ENCODE measurements at regions not wholly inside any gene's neighbourhood (a gene's known extent, or its start where the extent isn't known, plus 50 kb on each side); places are given as distances from the start of the nearest gene placed in this dataset.

DNA sequence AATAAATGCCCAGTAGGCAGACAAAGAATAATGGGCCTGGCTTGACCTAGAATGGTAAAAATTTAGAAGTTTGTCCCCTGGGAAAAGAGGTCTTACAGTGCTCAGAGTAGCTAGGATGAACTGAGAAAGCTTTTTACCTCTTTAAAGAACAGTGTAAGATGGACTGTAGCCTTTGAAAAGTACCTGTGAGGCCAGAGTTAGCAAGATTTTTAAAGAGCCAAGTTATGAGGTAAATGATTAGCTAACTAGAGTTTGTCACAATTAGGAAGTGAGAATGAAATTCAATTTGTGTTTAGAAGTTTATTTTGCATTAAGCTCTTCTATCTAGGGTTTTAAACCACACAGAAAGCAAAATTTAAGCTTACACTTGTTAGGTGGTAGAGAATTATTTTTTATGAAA is 480.9 kb downstream of the ZIC1 start:
- intact Hi-C loops (cut with DNase I): no loop called here
- ATAC-seq (ENCODE audit: poor library complexity) (no peak), DNase-seq (no peak)

DNA sequence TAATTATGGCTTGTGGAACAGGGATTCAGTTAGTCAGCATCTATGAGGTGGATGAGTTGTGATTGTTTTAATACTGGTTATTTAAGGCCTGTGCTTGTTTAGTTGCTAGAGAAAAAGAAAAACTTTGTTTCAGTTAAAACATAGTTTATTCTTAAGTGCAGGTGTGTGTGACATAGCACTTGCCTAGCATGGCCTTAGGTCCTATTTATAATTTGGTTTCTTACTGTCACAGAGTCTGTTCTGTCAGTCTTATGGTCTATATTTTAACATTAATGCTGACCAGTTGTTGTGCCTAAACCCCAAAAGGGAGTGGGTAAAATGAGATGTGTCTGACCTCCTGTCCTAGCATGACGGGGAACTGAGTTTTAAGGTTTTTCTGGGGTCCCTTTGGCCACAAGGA is 486.3 kb downstream of the ZIC1 start:
- intact Hi-C loops (cut with DNase I): no loop called here
- ATAC-seq (ENCODE audit: poor library complexity): no peak
- no peak for DNase-seq

GRCh38 chr3:147900851-147901250 is 491.7 kb downstream of the ZIC1 start:
- no peak for DNase-seq
- ATAC-seq (ENCODE audit: poor library complexity): no peak
- intact Hi-C loops (cut with DNase I): no loop called here

GRCh38 chr3:147903026-147903425 is 493.9 kb downstream of the ZIC1 start:
- ATAC-seq (ENCODE audit: poor library complexity) (no peak), DNase-seq (no peak)
- intact Hi-C loops (cut with DNase I): no loop called here

DNA sequence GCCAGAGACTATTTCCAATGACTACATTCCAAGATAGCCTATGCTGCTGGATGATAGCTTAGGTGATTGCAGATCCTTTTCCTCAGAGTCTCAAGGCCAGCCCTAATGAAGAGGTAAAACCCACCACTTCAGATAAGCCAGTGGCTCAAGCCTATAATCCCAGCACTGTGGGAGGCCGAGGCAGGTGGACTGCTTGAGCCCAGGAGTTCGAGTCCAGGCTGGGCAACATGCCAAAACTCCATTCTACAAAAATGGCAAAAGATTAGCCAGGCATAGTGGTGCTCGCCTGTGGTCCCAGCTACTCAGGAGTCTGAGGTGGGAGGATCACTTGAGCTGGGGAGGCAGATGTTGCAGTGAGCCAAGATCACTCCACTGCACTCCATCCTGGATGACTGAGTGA is 495.3 kb downstream of the ZIC1 start:
- intact Hi-C loops (cut with DNase I): no loop called here
- ATAC-seq (ENCODE audit: poor library complexity): no peak
- no peak for DNase-seq

DNA sequence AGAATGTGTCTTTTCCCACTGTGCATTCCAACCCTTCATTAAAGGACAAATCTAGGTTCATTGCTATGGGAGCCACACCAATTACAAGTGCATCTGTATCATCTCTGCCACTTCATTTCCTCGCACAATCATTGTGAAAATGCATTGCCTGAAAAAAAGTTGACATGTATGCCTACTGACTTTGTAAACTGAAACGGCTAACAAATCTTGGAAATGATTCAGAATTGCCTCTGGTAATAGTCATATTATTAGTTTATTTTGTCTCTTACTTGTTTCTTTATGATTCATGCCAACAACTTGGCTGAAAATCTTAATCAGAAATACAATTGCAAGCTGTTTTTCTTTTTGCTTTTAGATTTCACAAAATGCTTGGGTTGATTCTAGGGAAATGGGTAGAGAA is 497.1 kb downstream of the ZIC1 start:
- intact Hi-C loops (cut with DNase I): no loop called here
- DNase-seq (no peak), ATAC-seq (ENCODE audit: poor library complexity) (no peak)

- DNase-seq (no peak), ATAC-seq (ENCODE audit: poor library complexity) (no peak)
- intact Hi-C loops (cut with DNase I): loop anchor here (10.0 kb wide), 1 partner anchor 1260 kb away; no protein-coding TSS in a partner anchor
Observed at GRCh38 chr3:147914532-147914931, 505.4 kb downstream of the ZIC1 start.

DNA sequence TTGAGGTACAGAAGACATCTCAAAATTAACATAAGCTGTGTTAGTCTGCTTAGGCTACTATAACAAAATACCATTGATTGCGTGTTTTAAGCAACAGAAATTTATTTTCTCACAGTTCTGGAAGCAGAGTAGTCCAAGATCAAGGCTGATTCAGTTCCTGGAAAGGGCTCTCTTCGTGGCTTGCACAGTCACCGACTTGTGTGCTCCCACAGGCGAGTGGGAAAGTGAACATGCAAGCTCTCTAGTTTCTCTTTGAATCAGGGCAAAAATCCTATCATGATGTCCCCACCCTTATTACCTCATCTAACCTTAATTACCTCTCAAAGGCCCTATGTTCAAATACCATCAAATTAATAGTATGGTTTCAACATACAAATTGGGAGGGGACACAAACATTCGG is 505.9 kb downstream of the ZIC1 start:
- intact Hi-C loops (cut with DNase I): loop anchor here (10.0 kb wide), 1 partner anchor 1260 kb away; no protein-coding TSS in a partner anchor
- DNase-seq (no peak), ATAC-seq (ENCODE audit: poor library complexity) (no peak)

GRCh38 chr3:147919496-147919895 is 510.3 kb downstream of the ZIC1 start:
- no peak for DNase-seq
- intact Hi-C loops (cut with DNase I): loop anchor here (10.0 kb wide), 1 partner anchor 1265 kb away; no protein-coding TSS in a partner anchor
- no peak for ATAC-seq (ENCODE audit: poor library complexity)

GRCh38 chr3:147921051-147921450 is 511.9 kb downstream of the ZIC1 start:
- no peak for ATAC-seq (ENCODE audit: poor library complexity)
- intact Hi-C loops (cut with DNase I): no loop called here
- no peak for DNase-seq

DNA sequence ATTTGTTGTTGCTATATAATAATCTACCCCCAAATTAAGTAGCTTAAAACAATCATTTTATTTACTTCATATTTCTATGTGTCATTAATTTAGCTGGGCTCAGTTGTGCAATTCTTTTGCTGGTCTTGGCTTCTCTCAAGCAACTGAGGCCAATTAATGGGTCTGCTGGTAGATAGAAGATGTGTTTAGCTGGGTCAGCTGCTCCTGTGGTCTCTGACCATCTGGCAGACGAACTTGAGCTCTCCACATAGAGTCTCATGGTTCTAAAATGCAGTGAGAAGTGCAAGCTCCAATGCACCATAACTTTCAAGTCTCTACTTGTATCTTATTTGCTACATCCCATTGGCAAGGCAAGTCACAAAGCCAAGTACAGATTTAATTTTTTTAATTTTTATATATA is 515.6 kb downstream of the ZIC1 start:
- ATAC-seq (ENCODE audit: poor library complexity) (peak; percentile 41), DNase-seq (no peak)
- intact Hi-C loops (cut with DNase I): no loop called here

- ATAC-seq (ENCODE audit: poor library complexity) (no peak), DNase-seq (no peak)
- intact Hi-C loops (cut with DNase I): no loop called here
Observed at GRCh38 chr3:147925272-147925671, 516.1 kb downstream of the ZIC1 start.

GRCh38 chr3:147930232-147930807 is 521.2 kb downstream of the ZIC1 start:
- no peak for DNase-seq
- intact Hi-C loops (cut with DNase I): no loop called here
- ATAC-seq (ENCODE audit: poor library complexity): no peak

DNA sequence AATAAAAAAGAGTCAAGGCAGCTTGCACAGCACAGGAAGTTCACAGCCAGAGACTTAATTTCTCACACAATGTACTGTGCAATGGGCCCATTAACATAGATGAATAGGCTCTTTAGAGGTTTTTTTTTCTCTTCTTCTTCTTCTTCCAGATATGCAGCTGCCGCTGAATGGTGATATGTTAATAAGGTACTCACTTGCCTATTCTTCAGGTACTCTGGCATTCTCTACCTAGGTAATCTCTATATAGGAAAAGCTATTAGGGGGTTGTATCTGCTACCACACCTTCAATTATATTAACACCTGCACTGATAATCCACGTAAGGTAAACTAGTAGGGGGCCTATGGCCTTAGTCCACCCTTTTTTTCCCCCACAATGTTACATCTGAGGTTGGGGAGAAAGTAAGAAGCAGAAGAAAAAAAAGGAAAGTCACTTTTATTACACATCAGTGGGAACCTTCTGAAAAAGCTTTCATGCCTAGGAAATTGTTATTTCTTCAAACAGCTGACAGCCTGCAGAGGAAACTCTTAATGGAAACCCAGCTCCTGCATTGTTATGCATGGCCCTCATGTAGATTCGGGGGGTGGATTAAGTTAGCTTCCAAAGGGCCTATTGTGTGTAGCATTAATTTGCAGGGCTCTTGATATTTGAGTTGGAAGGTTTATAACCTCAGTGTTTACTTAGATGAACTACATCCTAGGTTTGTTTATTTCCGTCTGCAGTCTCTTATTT is 525.5 kb downstream of the ZIC1 start:
- ATAC-seq (ENCODE audit: poor library complexity): no peak
- intact Hi-C loops (cut with DNase I): no loop called here
- no peak for DNase-seq

DNA sequence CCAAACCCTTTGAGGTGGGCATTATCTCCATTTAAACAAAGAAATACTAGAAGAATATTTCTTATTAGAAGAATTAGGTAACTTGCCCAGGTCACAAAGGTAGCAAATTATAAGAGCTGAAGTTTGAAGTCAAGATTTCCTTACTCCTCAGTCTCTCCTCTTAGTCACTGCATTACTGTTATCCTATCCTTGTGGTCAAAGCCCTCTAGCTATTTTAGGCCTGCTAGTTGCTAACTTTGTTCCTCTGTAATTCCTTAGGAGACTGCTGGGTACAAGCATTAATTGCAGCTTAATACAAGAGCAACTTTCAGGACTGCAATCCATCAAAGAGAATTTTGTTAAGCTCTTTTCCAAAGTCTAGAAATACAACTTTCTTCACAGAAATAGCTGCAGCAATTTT is 528.2 kb downstream of the ZIC1 start:
- ATAC-seq (ENCODE audit: poor library complexity) (no peak), DNase-seq (no peak)
- intact Hi-C loops (cut with DNase I): no loop called here

GRCh38 chr3:147937891-147938290 is 528.7 kb downstream of the ZIC1 start:
- no peak for ATAC-seq (ENCODE audit: poor library complexity)
- intact Hi-C loops (cut with DNase I): no loop called here
- no peak for DNase-seq

- ATAC-seq (ENCODE audit: poor library complexity): no peak
- intact Hi-C loops (cut with DNase I): no loop called here
- DNase-seq: no peak
Observed at GRCh38 chr3:147939425-147939824, 530.3 kb downstream of the ZIC1 start.

GRCh38 chr3:147939839-147940238 is 530.7 kb downstream of the ZIC1 start:
- DNase-seq (no peak), ATAC-seq (ENCODE audit: poor library complexity) (peak; percentile 66)
- intact Hi-C loops (cut with DNase I): no loop called here

GRCh38 chr3:147940405-147941193 is 531.4 kb downstream of the ZIC1 start:
- intact Hi-C loops (cut with DNase I): no loop called here
- DNase-seq (no peak), ATAC-seq (ENCODE audit: poor library complexity) (peak; percentile 36)

- ATAC-seq (ENCODE audit: poor library complexity): no peak
- intact Hi-C loops (cut with DNase I): no loop called here
- DNase-seq: no peak
Observed at GRCh38 chr3:147941969-147942368, 532.8 kb downstream of the ZIC1 start.
